PC-3 (cell line): ENCODE measurements at regions not wholly inside any gene's neighbourhood (a gene's known extent, or its start where the extent isn't known, plus 50 kb on each side); places are given as distances from the start of the nearest gene placed in this dataset.

ENCODE experiments used
- ATAC-seq: fragments of 200-7000 bp; cut with Tn5 transposase; 2 replicates; pipeline ENCODE4 v1.9.1; 2020; ENCODE audit warnings: mild to moderate bottlenecking, moderate library complexity
- BruUV-seq: library from RNA; stranded (reverse); fragments of 400-500 nt; replicated peaks from 2 replicates; lab custom pipeline; 2021; lab: Mats Ljungman, UMichigan
- CTCF ChIA-PET: fragments of 300-600 bp; sonication (Branson Sonifier 250); formaldehyde crosslinking; loops from one replicate; lab custom pipeline; 2022; ENCODE audit warnings: antibody characterized with exemption; lab: Charles Lee
- POLR2A ChIA-PET: fragments of 300-600 bp; sonication (Branson Sonifier 250); formaldehyde crosslinking; loops from one replicate; lab custom pipeline; 2022; ENCODE audit warnings: antibody characterized with exemption; ENCODE audit not compliant: unreplicated experiment; lab: Charles Lee
- DNase-seq: peaks from one replicate; pipeline ENCODE4 v3.0.0-alpha.2; 2015
- H2AFZ ChIP-seq: fragments of 300-600 bp; sonication (generic); 2 replicates; pipeline ENCODE4 v1.6.0; 2016; ENCODE audit warnings: antibody characterized with exemption, low read length
- H3F3A ChIP-seq: fragments of 300-600 bp; sonication (generic); one replicate; pipeline ENCODE4 v1.6.0; 2017; ENCODE audit warnings: antibody characterized with exemption, low read length, control low read depth, mild to moderate bottlenecking; ENCODE audit not compliant: unreplicated experiment
- H3K27ac ChIP-seq: fragments of 300-600 bp; sonication (generic); 2 replicates; pipeline ENCODE4 v1.5.1; 2016; ENCODE audit warnings: mild to moderate bottlenecking, low read length
- H3K27me3 ChIP-seq: fragments of 300-600 bp; sonication (generic); 2 replicates; pipeline ENCODE4 v1.6.1; 2016; ENCODE audit warnings: low read length, mixed read lengths
- H3K36me3 ChIP-seq: fragments of 300-600 bp; sonication (generic); 2 replicates; pipeline ENCODE4 v1.6.1; 2016; ENCODE audit warnings: low read depth, mixed run types, low read length, mixed read lengths
- H3K4me1 ChIP-seq: fragments of 300-600 bp; sonication (generic); 2 replicates; pipeline ENCODE4 v1.5.1; 2016; ENCODE audit warnings: low read length; ENCODE audit not compliant: insufficient read depth
- H3K4me2 ChIP-seq: fragments of 300-600 bp; sonication (generic); 2 replicates; pipeline ENCODE4 v1.6.0; 2016; ENCODE audit warnings: low read length
- H3K4me3 ChIP-seq: fragments of 300-600 bp; sonication (generic); 2 replicates; pipeline ENCODE4 v1.5.1; 2016; ENCODE audit warnings: mild to moderate bottlenecking, low read length, mixed read lengths
- H3K79me2 ChIP-seq: fragments of 300-600 bp; sonication (generic); 2 replicates; pipeline ENCODE4 v1.6.1; 2017; ENCODE audit warnings: low read length, mixed read lengths
- H3K9ac ChIP-seq: fragments of 300-600 bp; sonication (generic); 2 replicates; pipeline ENCODE4 v1.6.0; 2016; ENCODE audit warnings: mild to moderate bottlenecking, low read length
- H3K9me2 ChIP-seq: fragments of 300-600 bp; sonication (generic); replicated peaks from 2 replicates; pipeline ENCODE4 v1.6.1; 2016; ENCODE audit warnings: mixed run types, low read length, mixed read lengths
- H3K9me3 ChIP-seq: fragments of 300-600 bp; sonication (generic); 2 replicates; pipeline ENCODE4 v1.6.1; 2016; ENCODE audit warnings: low read length, mixed read lengths
- H4K20me1 ChIP-seq: fragments of 300-600 bp; sonication (generic); 2 replicates; pipeline ENCODE4 v1.6.1; 2016; ENCODE audit warnings: low read length, mixed read lengths
- CTCF ChIP-seq: fragments of 300-600 bp; sonication (generic); conservative IDR thresholded peaks from 2 replicates; pipeline ENCODE4 v1.5.1; 2017; ENCODE audit warnings: antibody characterized with exemption, low read depth, mild to moderate bottlenecking, low read length
- EZH2 ChIP-seq: fragments of 300-600 bp; sonication (generic); IDR thresholded peaks from one replicate; pipeline ENCODE4 v1.6.1; 2017; ENCODE audit warnings: antibody characterized with exemption, mild to moderate bottlenecking, low read length; ENCODE audit not compliant: unreplicated experiment
- EZH2phosphoT487 ChIP-seq: fragments of 300-600 bp; sonication (generic); IDR thresholded peaks from 2 replicates; pipeline ENCODE4 v1.6.1; 2018; ENCODE audit warnings: mild to moderate bottlenecking, antibody characterized with exemption, low read length, borderline replicate concordance
- intact Hi-C: fragments of 100-400 bp; cut with micrococcal nuclease; formaldehyde crosslinking; loops from 2 replicates; pipeline ENCODE4 v1.9.0; 2023

GRCh38 chr10:21166557-21167287, 269.6 kb upstream of the NEBL start:
- H3K4me3 ChIP-seq: peak overlapping the region; percentile 43
- TF ChIP-seq EZH2phosphoT487 (no peak), EZH2 (no peak), CTCF (no peak)
- H3K36me3 ChIP-seq: no peaks in the 10 kb centered on the region
- ChIA-PET POLR2A (no interaction called here), CTCF (no interaction called here)
- no TSS peak for BruUV-seq
- H3K9me3 ChIP-seq: no peaks in the 10 kb centered on the region
- intact Hi-C loops: loop anchor here (5.0 to 10.0 kb wide), 4 partner anchors 69 to 358 kb away; partner anchors contain the start of gene SKIDA1
- H2AFZ ChIP-seq: peak overlapping the region; percentile 36
- no peaks in the 10 kb centered on the region for H3K79me2 ChIP-seq
- peak; percentile 12 for DNase-seq
- no peaks in the 10 kb centered on the region for H3K9me2 ChIP-seq
- H3K27me3 ChIP-seq: no peaks in the 10 kb centered on the region
- no peaks in the 10 kb centered on the region for H3F3A ChIP-seq
- H4K20me1 ChIP-seq: no peaks in the 10 kb centered on the region
- ATAC-seq: peak; percentile 69
- H3K9ac ChIP-seq: no peak overlapping the region
- peak overlapping the region; percentile 78 for H3K4me2 ChIP-seq
- H3K4me1 ChIP-seq: peaks cover 15% of the 10 kb centered on the region
- no peak overlapping the region for H3K27ac ChIP-seq

- Histone ChIP-seq H3K4me1 (peaks cover 15% of the 10 kb centered on the region), H3F3A (no peaks in the 10 kb centered on the region), H4K20me1 (no peaks in the 10 kb centered on the region), H3K4me2 (no peak overlapping the region), H3K9me2 (no peaks in the 10 kb centered on the region), H3K9me3 (no peaks in the 10 kb centered on the region), H3K79me2 (no peaks in the 10 kb centered on the region), H3K4me3 (no peak overlapping the region), H3K27me3 (no peaks in the 10 kb centered on the region), H3K36me3 (no peaks in the 10 kb centered on the region), H2AFZ (no peak overlapping the region), H3K27ac (no peak overlapping the region), H3K9ac (no peak overlapping the region)
- BruUV-seq: no TSS peak
- no peak for DNase-seq
- POLR2A ChIA-PET: no interaction called here
- CTCF ChIA-PET: interaction anchor here (0.5 kb wide), 1 partner anchor 1820 kb away, joined by 4 read pairs; no protein-coding TSS in a partner anchor
- TF ChIP-seq EZH2 (no peak), EZH2phosphoT487 (no peak), CTCF (no peak)
- intact Hi-C loops: loop anchor here (5.0 to 10.0 kb wide), 4 partner anchors 68 to 359 kb away; partner anchors contain the start of gene SKIDA1
- no peak for ATAC-seq
Measured at GRCh38 chr10:21165489-21165888, 268.4 kb upstream of the NEBL start.

GRCh38 chr10:21164687-21165086, 267.6 kb upstream of the NEBL start:
- BruUV-seq: no TSS peak
- POLR2A ChIA-PET: no interaction called here

More at GRCh38 chr10:21164687-21165086, 267.6 kb upstream of the NEBL start:
- H4K20me1 ChIP-seq: no peaks in the 10 kb centered on the region
- DNase-seq (no peak), ATAC-seq (no peak)
- no peak overlapping the region for H3K27ac ChIP-seq
- no peaks in the 10 kb centered on the region for H3K36me3 ChIP-seq
- H3K9ac ChIP-seq: no peak overlapping the region
- H3K9me3 ChIP-seq: no peaks in the 10 kb centered on the region
- intact Hi-C loops: loop anchor here (5.0 to 10.0 kb wide), 4 partner anchors 67 to 360 kb away; partner anchors contain the start of gene SKIDA1
- H3K4me3 ChIP-seq: no peak overlapping the region
- H3K9me2 ChIP-seq: no peaks in the 10 kb centered on the region
- no peaks in the 10 kb centered on the region for H3K79me2 ChIP-seq
- CTCF ChIA-PET: no interaction called here
- H3F3A ChIP-seq: no peaks in the 10 kb centered on the region
- no peak overlapping the region for H2AFZ ChIP-seq
- peaks cover 22% of the 10 kb centered on the region for H3K4me1 ChIP-seq
- TF ChIP-seq CTCF (no peak), EZH2phosphoT487 (no peak), EZH2 (no peak)
- H3K4me2 ChIP-seq: no peak overlapping the region
- no peaks in the 10 kb centered on the region for H3K27me3 ChIP-seq
